ENCODE measurements at regions not wholly inside any gene's neighbourhood (a gene's known extent, or its start where the extent isn't known, plus 50 kb on each side); places are given as distances from the start of the nearest gene placed in this dataset.

- no peak for DNase-seq (ENCODE audit: low read depth)
Observed at GRCh38 chr4:162461952-162462351, 298.2 kb upstream of the FSTL5 start.

GRCh38 chr4:162458051-162458450 lies 294.3 kb upstream of the FSTL5 start:
- DNase-seq (ENCODE audit: low read depth) = no peak

GRCh38 chr4:162457071-162457865 lies 293.5 kb upstream of the FSTL5 start:
- no peak for DNase-seq (ENCODE audit: low read depth)

GRCh38 chr4:162456106-162456505 lies 292.3 kb upstream of the FSTL5 start:
- DNase-seq (ENCODE audit: low read depth) = no peak

- DNase-seq (ENCODE audit: low read depth) = no peak
Observed at GRCh38 chr4:162450531-162451035, 286.8 kb upstream of the FSTL5 start.

- DNase-seq (ENCODE audit: low read depth) = no peak
Observed at GRCh38 chr4:162443510-162443909, 279.7 kb upstream of the FSTL5 start.

GRCh38 chr4:162442128-162442527 lies 278.3 kb upstream of the FSTL5 start:
- no peak for DNase-seq (ENCODE audit: low read depth)

DNA sequence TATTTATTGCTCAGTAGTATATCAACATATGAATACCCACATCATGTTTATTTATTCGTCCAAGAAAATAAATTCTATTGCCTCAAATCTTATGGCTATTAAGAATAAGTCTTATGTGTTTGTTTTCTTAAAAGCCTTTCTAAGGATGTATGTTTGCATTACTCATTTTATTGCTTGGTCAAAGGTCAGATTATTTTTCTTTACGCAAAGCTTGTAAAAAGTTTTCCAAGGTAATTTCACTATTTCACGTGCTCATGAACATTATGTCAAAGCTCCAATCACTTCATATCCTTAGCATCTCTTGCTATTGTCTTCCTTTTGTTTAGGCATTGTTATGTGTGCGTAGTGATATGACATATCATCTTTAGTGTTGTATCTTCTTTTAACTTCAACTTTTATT lies 258.5 kb upstream of the FSTL5 start:
- DNase-seq (ENCODE audit: low read depth) = no peak

GRCh38 chr4:162410854-162411253 lies 247.1 kb upstream of the FSTL5 start:
- no peak for DNase-seq (ENCODE audit: low read depth)

DNA sequence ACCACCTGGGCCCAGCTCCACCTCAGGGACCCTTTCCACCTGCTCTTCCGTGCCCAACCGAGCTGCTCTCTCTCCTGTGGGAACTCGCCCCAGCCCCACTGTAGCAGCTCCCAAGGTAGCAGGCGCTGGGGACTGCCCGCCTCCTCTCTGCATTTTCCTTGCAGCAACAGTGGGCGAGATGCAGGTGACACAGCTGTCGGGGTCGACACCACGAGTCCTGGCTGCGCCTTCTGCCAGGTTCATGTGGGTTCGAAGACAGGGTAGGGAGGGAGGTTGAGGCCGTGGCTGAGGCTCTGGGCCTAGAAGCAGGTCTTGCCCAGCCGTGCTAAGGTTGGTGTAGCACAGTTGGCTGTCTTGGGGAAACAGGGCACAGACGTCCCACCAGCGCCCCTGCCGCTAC lies 245.2 kb upstream of the FSTL5 start:
- DNase-seq (ENCODE audit: low read depth) = no peak

- no peak for DNase-seq (ENCODE audit: low read depth)
Observed at GRCh38 chr4:162408309-162408708, 244.5 kb upstream of the FSTL5 start.

DNA sequence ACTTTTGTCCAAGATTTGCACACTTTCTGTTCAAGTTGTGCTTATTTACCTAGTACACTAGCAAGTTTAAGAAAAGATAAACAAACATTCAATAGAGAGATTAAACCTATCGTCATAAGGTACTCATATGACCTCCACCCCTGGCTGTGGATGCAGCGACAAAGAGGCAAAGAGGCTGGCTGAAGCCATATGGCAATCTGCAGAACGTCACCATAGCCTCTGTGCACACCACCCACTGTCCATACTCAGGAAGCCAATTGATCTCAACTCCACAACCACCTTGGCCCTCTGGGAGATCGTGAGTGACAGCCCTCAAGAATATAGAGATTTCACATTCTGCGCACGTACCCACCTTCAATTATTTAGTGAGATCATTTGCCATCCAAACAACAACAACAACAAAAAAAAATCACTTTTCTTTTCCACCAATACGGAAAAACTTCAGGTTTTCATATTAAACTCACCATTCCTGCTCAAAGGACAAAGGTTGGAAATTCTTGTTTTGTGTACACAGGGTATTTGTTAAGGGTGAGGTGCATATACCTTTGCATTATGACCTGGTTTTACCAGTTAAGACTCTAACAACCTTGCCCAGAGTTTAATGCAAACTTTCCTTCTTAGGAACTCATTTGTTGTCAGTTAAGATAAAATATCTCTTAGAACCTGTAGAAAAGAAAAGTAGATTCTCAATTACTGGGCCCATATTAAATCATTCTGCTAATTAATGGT lies 243.0 kb upstream of the FSTL5 start:
- no peak for DNase-seq (ENCODE audit: low read depth)

DNA sequence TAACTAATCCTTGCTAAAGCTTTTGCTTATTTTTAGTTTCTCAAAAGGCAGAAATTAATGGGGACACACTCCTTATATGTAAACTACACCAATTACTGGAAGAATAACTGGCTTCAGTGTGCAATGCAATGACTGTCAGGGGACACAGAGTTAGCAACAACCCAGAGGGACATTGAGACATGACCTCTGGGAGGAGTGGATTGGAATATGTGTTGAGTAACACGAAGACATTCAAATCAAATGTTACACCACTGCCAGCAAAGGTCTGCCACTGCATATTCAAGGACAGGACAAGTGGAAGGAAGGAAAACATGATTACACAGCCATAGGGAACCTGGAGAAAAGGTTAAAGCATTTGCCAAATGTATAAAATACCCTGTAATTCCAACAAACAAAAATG lies 240.1 kb upstream of the FSTL5 start:
- no peak for DNase-seq (ENCODE audit: low read depth)

DNA sequence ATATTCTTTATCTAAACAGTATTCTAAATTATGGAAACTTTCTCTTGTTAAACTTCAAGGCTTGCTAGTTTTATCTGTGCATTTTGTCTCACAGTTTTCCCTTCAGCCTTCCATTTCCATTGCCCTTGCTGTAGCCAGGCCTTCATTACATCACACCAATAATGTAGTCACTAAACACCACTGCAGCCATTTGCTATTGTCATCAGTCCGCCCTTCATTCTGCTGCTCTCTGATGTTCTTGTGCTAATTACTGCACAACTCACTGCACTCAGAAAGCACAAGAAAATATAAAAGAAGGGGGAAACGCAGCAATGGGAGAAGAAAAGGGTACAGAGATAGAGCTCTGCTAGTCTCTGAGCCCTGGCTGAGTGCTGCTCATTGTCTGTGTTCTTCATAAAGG lies 239.6 kb upstream of the FSTL5 start:
- no peak for DNase-seq (ENCODE audit: low read depth)

DNA sequence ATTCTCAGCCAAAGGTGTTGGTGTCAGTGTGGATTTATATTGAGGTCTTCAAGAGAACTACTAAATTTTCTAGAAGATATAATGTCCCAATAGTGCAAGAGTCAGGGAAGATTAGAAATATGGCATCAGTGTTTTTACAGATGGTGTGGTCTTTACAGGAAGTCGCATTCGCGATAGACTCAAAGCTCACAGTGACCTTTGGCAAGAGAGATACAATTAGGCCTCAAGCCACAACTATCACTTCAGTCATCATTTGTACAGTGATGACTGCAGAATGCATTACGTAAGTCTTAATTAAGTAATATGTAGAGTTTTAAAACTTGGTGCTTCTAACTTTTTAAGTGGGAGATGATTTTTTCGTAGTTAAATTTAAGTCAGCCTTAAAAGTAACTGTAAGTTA lies 237.2 kb upstream of the FSTL5 start:
- no peak for DNase-seq (ENCODE audit: low read depth)

GRCh38 chr4:162392946-162393345 lies 229.1 kb upstream of the FSTL5 start:
- DNase-seq (ENCODE audit: low read depth) = no peak

DNA sequence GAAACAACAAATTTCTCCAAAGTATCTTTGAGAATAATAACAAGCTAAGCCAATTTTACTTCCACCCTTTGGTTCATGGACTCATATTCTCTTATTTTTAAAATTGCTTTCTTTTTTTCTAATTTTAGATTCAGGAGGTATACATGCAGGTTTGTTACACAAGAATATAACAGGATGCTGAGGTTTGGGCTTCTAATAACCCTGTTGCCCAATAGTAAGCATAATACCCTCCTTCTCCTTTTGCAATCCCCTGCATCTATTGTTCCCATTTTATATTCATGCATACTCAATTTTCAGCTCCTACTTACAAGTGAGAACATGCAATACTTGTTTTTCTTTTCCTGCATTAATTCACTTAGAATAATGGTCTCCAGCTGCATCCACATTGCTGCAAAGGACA lies 202.3 kb upstream of the FSTL5 start:
- DNase-seq (ENCODE audit: low read depth) = no peak

DNA sequence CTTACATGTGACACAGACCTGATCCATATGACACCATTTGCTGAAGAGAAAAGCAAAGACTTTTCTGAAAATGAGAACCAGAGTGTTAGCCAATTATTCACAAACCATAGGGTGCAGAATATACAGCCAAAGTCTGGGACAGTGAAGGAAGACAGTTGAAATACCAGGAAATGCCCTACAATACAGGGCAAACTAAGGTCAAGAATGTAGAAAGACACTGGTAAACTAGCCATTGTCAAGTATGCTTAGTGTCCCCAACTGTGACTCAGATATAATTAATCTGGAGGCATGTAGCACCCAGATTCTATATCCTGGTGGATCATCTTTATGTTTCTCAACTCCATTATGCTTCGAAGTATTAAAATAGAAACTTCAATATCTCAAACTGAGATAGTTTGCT lies 200.9 kb upstream of the FSTL5 start:
- no peak for DNase-seq (ENCODE audit: low read depth)

GRCh38 chr4:162360369-162361149 lies 196.8 kb upstream of the FSTL5 start:
- DNase-seq (ENCODE audit: low read depth) = no peak

GRCh38 chr4:162356181-162356580 lies 192.4 kb upstream of the FSTL5 start:
- DNase-seq (ENCODE audit: low read depth) = no peak

DNA sequence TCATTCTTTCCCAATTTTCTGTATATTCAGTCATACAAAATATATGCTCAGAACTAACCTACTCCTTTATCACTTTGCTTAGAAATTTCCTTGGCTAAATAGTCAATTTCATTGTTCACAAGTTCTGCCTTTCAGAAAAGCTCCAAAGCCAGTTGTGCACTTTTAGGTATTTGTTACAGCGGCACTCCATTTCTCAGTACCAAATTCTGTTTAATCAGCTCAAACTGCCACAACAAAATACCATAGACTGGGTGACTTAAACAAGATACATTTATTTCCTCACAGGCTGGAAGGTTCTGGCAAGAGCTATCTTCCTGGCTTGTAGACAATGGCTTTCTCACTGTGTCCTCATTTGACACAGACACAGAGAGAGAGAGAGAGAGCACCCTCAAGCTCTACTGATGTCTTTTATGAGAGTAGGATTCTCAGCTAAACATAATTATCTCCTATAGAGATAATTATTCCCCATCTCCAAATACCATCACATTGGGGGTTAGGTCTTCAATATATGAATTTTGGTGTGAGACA lies 188.8 kb upstream of the FSTL5 start:
- DNase-seq (ENCODE audit: low read depth) = no peak

DNA sequence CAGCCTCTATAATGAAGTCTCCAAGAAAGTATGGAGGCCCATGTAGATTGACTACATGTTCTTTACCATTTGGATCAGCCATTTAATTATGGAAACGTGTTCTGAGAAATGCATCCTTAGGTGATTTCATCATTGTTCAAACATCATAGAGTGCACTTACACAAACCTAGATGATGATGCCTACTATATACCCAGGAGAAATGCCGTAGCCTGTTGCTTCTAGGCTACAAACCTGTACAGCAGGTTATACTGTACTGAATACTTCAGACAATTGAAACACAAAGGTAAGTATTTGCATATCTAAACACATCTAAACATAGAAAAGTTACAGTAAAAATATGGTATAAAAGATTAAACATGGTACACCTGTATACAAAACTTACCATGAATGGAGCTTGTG lies 186.5 kb upstream of the FSTL5 start:
- DNase-seq (ENCODE audit: low read depth) = no peak

Measured in fibroblast of the conjunctiva (primary cell).